ENCODE measurements at regions not wholly inside any gene's neighbourhood (a gene's known extent, or its start where the extent isn't known, plus 50 kb on each side); places are given as distances from the start of the nearest gene placed in this dataset.

DNA sequence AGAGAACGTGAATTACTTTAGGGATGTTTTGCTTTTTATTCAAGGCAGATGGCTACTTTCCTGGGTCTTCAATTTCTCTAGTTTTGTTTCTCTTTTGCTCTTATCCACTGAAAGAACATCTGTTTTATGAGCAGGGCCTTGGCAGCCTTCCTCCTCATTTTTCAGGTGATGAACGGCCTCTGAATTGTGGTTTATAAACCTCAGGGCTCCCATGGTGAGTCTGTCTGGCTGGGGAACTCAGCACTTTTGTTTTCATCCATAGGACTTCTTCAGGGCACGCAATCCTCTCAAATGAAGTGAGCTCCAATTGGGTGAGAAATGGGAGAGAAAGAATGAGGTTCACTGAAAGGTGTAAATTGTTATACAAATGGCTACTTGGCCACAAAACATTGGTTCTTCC, 186.4 kb upstream of the ERCC4 start:
- TF ChIP-seq, protein P1, sequence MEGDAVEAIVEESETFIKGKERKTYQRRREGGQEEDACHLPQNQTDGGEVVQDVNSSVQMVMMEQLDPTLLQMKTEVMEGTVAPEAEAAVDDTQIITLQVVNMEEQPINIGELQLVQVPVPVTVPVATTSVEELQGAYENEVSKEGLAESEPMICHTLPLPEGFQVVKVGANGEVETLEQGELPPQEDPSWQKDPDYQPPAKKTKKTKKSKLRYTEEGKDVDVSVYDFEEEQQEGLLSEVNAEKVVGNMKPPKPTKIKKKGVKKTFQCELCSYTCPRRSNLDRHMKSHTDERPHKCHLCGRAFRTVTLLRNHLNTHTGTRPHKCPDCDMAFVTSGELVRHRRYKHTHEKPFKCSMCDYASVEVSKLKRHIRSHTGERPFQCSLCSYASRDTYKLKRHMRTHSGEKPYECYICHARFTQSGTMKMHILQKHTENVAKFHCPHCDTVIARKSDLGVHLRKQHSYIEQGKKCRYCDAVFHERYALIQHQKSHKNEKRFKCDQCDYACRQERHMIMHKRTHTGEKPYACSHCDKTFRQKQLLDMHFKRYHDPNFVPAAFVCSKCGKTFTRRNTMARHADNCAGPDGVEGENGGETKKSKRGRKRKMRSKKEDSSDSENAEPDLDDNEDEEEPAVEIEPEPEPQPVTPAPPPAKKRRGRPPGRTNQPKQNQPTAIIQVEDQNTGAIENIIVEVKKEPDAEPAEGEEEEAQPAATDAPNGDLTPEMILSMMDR (conservative IDR thresholded peaks at IDR 0.05 in 1 of 2, IDR thresholded peaks at IDR 0.05 in 1 of 2; ENCODE audit: extremely low read depth in 1 of 2, insufficient read depth in 1 of 2, low read depth in 1 of 2, low read length in 2 of 2) = no peak
- TF ChIP-seq EZH2 (IDR thresholded peaks at IDR 0.05; ENCODE audit: borderline replicate concordance, low read length) = no peak
